PC-9 (cell line): ENCODE measurements at regions not wholly inside any gene's neighbourhood (a gene's known extent, or its start where the extent isn't known, plus 50 kb on each side); places are given as distances from the start of the nearest gene placed in this dataset.

Experiments
- BruUV-seq: library from RNA; stranded (reverse); fragments of 400-500 nt; replicated peaks from 2 replicates; lab custom pipeline; 2021; lab: Mats Ljungman, UMichigan
- CTCF ChIA-PET: fragments of 300-600 bp; sonication (Branson Sonifier 250); formaldehyde crosslinking; loops from one replicate; lab custom pipeline; 2022; ENCODE audit warnings: antibody characterized with exemption; lab: Charles Lee
- POLR2A ChIA-PET: fragments of 300-600 bp; sonication (Branson Sonifier 250); formaldehyde crosslinking; loops from one replicate; lab custom pipeline; 2022; ENCODE audit warnings: antibody characterized with exemption; ENCODE audit not compliant: unreplicated experiment; lab: Charles Lee
- DNase-seq, 2 experiments: peaks; one replicate each; pipeline versions ENCODE4 v3.0.0 to v3.0.0-alpha.2; 2015 to 2022; ENCODE audit warnings: mixed read lengths in 1 of 2
- H2AFZ ChIP-seq: fragments of 200-600 bp; sonication (generic); 2 replicates; pipeline ENCODE4 v1.8.1; 2017; ENCODE audit warnings: antibody characterized with exemption
- H3F3A ChIP-seq: fragments of 200-600 bp; sonication (generic); 2 replicates; pipeline ENCODE4 v1.8.1; 2017; ENCODE audit warnings: antibody characterized with exemption, mild to moderate bottlenecking, low read depth; ENCODE audit not compliant: insufficient read depth
- H3K27ac ChIP-seq: fragments of 200-600 bp; sonication (generic); 2 replicates; pipeline ENCODE4 v1.6.1; 2016; ENCODE audit warnings: mixed run types
- H3K27me3 ChIP-seq: fragments of 200-600 bp; sonication (generic); 2 replicates; pipeline ENCODE4 v1.6.1; 2016; ENCODE audit warnings: low read depth, mixed run types; ENCODE audit not compliant: insufficient read depth
- H3K36me3 ChIP-seq: fragments of 200-600 bp; sonication (generic); 2 replicates; pipeline ENCODE4 v1.6.1; 2016; ENCODE audit warnings: low read depth, mixed run types
- H3K4me1 ChIP-seq: fragments of 200-600 bp; sonication (generic); replicated peaks from 2 replicates; pipeline ENCODE4 v1.6.1; 2016; ENCODE audit warnings: mixed run types; ENCODE audit not compliant: insufficient read depth
- H3K4me2 ChIP-seq: fragments of 200-600 bp; sonication (generic); 2 replicates; pipeline ENCODE4 v1.6.1; 2017; ENCODE audit warnings: mixed run types
- H3K4me3 ChIP-seq: fragments of 200-600 bp; sonication (generic); 2 replicates; pipeline ENCODE4 v1.6.1; 2016; ENCODE audit warnings: mixed run types
- H3K79me2 ChIP-seq: fragments of 200-600 bp; sonication (generic); 2 replicates; pipeline ENCODE4 v1.6.1; 2017; ENCODE audit warnings: low read depth, mixed run types
- H3K9me2 ChIP-seq: fragments of 200-600 bp; sonication (generic); 2 replicates; pipeline ENCODE4 v1.8.1; 2017; ENCODE audit warnings: mild to moderate bottlenecking; ENCODE audit not compliant: insufficient read depth
- H3K9me3 ChIP-seq: fragments of 200-600 bp; sonication (generic); 2 replicates; pipeline ENCODE4 v1.8.1; 2016; ENCODE audit warnings: low read depth; ENCODE audit not compliant: insufficient read depth
- H4K20me1 ChIP-seq: fragments of 200-600 bp; sonication (generic); 2 replicates; pipeline ENCODE4 v1.8.1; 2017; ENCODE audit not compliant: insufficient read depth
- EZH2 ChIP-seq: fragments of 200-600 bp; sonication (generic); IDR thresholded peaks from 2 replicates; pipeline ENCODE4 v1.8.0; 2017; ENCODE audit warnings: antibody characterized with exemption, low read depth
- intact Hi-C: fragments of 100-400 bp; cut with micrococcal nuclease; formaldehyde crosslinking; loops from one replicate; pipeline ENCODE4 v1.10.0; 2022; ENCODE audit not compliant: unreplicated experiment
- TF ChIP-seq, protein P1 (sequence below): fragments of 200-600 bp; sonication (generic); conservative IDR thresholded peaks from 2 replicates; pipeline ENCODE4 v1.6.1; 2017; ENCODE audit warnings: mixed run types, antibody characterized with exemption, mild to moderate bottlenecking, moderate library complexity

DNA sequence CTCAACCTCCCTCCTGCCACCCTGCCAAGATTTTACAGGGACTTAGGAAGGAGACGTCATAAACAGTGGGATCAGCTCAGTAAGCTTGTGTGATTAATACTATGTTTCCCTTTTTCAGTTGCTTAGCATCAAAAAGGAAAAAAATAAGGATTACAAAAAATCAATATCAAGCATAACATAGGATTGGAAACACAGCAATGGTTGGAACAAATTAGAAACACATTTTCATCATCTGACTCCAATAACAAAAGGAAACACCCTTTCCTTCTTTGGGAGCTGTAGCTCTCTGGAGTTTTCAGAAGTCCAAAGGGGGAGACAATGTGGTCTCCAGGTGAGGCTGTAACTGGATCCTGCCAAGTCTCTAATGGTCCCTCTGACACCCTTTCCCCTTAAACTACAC, 233.4 kb downstream of the B3GLCT start:
- Histone ChIP-seq H3K27ac (no peak overlapping the region), H3K4me3 (no peak overlapping the region), H3K9me3 (no peaks in the 10 kb centered on the region), H3K27me3 (peaks cover 46% of the 10 kb centered on the region; the same call in 1 of the 2 replicates), H2AFZ (no peak overlapping the region), H3K4me1 (no peaks in the 10 kb centered on the region), H3K4me2 (no peak overlapping the region), H3K79me2 (no peaks in the 10 kb centered on the region), H3F3A (no peaks in the 10 kb centered on the region), H4K20me1 (no peaks in the 10 kb centered on the region), H3K9me2 (no peaks in the 10 kb centered on the region), H3K36me3 (no peaks in the 10 kb centered on the region)
- ChIA-PET POLR2A (no interaction called here), CTCF (no interaction called here)
- BruUV-seq, result no TSS peak
- DNase-seq, result no peak
- intact Hi-C loops, result no loop called here
- no peak for TF ChIP-seq EZH2

DNA sequence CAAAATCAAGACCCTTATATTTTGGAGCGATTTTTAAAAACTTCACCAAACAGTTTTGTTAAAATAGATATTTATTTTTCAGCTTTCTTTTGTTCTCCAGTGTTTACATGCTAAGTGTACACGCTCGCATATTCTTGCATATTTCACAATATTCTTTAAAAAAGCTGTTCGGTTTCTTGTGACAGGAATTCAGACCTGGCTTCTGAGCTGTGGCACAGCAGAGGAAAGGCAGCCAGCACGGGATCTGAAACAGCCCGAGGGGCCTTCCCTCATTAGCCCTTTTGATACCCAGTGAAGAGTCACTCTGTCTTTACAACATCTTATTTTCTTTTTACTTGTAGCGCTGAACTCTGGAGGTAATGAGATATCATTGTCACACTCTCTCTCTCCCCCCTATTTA, 234.0 kb downstream of the B3GLCT start:
- Histone ChIP-seq H3K36me3 (no peaks in the 10 kb centered on the region), H3K4me3 (no peak overlapping the region), H3K79me2 (no peaks in the 10 kb centered on the region), H3F3A (no peaks in the 10 kb centered on the region), H3K4me1 (no peaks in the 10 kb centered on the region), H3K27me3 (peaks cover 51% of the 10 kb centered on the region; the same call in 1 of the 2 replicates), H3K9me3 (no peaks in the 10 kb centered on the region), H4K20me1 (no peaks in the 10 kb centered on the region), H2AFZ (no peak overlapping the region), H3K27ac (no peak overlapping the region), H3K4me2 (no peak overlapping the region), H3K9me2 (no peaks in the 10 kb centered on the region)
- ChIA-PET CTCF (interaction anchor here (0.6 kb wide), 1 partner anchor 274 kb away, joined by 5 read pairs; no protein-coding TSS in a partner anchor), POLR2A (no interaction called here)
- no TSS peak for BruUV-seq
- TF ChIP-seq, protein P1, sequence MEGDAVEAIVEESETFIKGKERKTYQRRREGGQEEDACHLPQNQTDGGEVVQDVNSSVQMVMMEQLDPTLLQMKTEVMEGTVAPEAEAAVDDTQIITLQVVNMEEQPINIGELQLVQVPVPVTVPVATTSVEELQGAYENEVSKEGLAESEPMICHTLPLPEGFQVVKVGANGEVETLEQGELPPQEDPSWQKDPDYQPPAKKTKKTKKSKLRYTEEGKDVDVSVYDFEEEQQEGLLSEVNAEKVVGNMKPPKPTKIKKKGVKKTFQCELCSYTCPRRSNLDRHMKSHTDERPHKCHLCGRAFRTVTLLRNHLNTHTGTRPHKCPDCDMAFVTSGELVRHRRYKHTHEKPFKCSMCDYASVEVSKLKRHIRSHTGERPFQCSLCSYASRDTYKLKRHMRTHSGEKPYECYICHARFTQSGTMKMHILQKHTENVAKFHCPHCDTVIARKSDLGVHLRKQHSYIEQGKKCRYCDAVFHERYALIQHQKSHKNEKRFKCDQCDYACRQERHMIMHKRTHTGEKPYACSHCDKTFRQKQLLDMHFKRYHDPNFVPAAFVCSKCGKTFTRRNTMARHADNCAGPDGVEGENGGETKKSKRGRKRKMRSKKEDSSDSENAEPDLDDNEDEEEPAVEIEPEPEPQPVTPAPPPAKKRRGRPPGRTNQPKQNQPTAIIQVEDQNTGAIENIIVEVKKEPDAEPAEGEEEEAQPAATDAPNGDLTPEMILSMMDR, result no peak
- no peak for TF ChIP-seq EZH2
- no peak for DNase-seq
- intact Hi-C loops, result no loop called here

DNA sequence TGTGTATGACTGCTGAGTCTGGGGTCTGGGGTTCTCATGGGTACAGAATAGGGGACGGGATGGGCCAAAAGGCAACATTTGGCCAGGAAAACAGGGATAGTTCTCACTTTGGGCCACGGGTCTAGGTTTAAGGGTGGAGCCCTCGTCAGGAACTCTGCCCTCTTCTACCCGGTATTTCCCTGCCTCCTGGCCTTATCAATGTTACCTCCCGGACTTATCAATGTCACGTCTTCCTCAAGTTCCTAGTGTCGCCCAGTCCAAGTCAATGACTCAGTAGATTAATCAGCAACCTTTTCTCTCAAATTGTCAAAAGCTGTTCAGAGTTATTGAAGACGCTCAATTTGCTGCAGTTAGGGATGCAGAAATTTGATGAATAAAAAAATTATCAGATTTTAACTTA, 234.8 kb downstream of the B3GLCT start:
- Histone ChIP-seq H3K4me3 (no peak overlapping the region), H3K27me3 (peaks cover 55% of the 10 kb centered on the region; the same call in 1 of the 2 replicates), H3K4me1 (no peaks in the 10 kb centered on the region), H2AFZ (no peak overlapping the region), H3K4me2 (no peak overlapping the region), H3K79me2 (no peaks in the 10 kb centered on the region), H4K20me1 (no peaks in the 10 kb centered on the region), H3K9me2 (no peaks in the 10 kb centered on the region), H3F3A (no peaks in the 10 kb centered on the region), H3K27ac (no peak overlapping the region), H3K9me3 (no peaks in the 10 kb centered on the region), H3K36me3 (no peaks in the 10 kb centered on the region)
- ChIA-PET CTCF (no interaction called here), POLR2A (no interaction called here)
- intact Hi-C loops, result no loop called here
- no peak for DNase-seq
- no TSS peak for BruUV-seq
- TF ChIP-seq EZH2, result no peak
- TF ChIP-seq, protein P1, result no peak

DNA sequence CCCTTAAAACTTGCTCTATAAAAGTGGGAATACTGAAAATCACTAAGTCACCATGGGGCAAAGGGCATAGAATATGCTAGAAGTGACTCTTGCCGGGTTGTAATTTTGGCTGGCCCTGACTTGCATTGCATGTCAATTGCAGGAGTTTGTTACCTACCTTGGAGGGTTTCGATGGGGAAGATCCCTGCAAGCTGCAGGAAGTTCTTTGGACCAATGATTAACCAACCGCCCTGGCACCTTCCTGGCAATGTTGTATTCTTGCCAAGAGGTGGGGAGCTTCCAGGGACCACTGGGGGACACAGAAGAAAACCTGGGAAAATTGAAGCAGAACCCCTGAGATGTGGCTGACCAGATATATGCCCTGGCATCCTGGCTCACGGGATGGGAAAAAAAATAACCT, 235.8 kb downstream of the B3GLCT start:
- intact Hi-C loops, result no loop called here
- ChIA-PET CTCF (no interaction called here), POLR2A (no interaction called here)

More for the DNA sequence above, 235.8 kb downstream of the B3GLCT start:
- H3K4me1 ChIP-seq, result no peaks in the 10 kb centered on the region
- H3K9me3 ChIP-seq, result no peaks in the 10 kb centered on the region
- no peak overlapping the region for H3K4me2 ChIP-seq
- H3K4me3 ChIP-seq, result no peak overlapping the region
- no peaks in the 10 kb centered on the region for H3F3A ChIP-seq
- no peaks in the 10 kb centered on the region for H3K36me3 ChIP-seq
- no peak overlapping the region for H2AFZ ChIP-seq
- BruUV-seq, result no TSS peak
- H3K27me3 ChIP-seq, result peaks cover 64% of the 10 kb centered on the region
- H4K20me1 ChIP-seq, result no peaks in the 10 kb centered on the region
- H3K27ac ChIP-seq, result no peak overlapping the region
- no peaks in the 10 kb centered on the region for H3K9me2 ChIP-seq
- no peak for DNase-seq
- TF ChIP-seq EZH2, result no peak
- TF ChIP-seq, protein P1, result no peak
- no peaks in the 10 kb centered on the region for H3K79me2 ChIP-seq
